Hepatocyte (in vitro differentiated cells): ENCODE measurements at regions not wholly inside any gene's neighbourhood (a gene's known extent, or its start where the extent isn't known, plus 50 kb on each side); places are given as distances from the start of the nearest gene placed in this dataset.
"Not testable (repeated sequence)": the region's sequence is repeated elsewhere in the genome, so short reads cannot be mapped to it uniquely, and the experiment has no call there.

Experiments used
- DNase-seq: peaks from one replicate; pipeline ENCODE4 v3.0.0-alpha.2; 2016; ENCODE audit warnings: low spot score
- H2AFZ ChIP-seq: fragments of 200-600 bp; sonication (generic); 2 replicates; pipeline ENCODE4 v1.6.0; 2016; ENCODE audit warnings: antibody characterized with exemption, mild to moderate bottlenecking
- H3K27ac ChIP-seq: fragments of 200-600 bp; sonication (generic); 2 replicates; pipeline ENCODE4 v1.5.1; 2016; ENCODE audit warnings: mild to moderate bottlenecking
- H3K27me3 ChIP-seq: fragments of 200-600 bp; sonication (generic); 2 replicates; pipeline ENCODE4 v1.6.1; 2016
- H3K36me3 ChIP-seq: fragments of 200-600 bp; sonication (generic); replicated peaks from 2 replicates; pipeline ENCODE4 v1.5.1; 2016; ENCODE audit warnings: low read depth; ENCODE audit not compliant: insufficient read depth
- H3K4me1 ChIP-seq: fragments of 200-600 bp; sonication (generic); 2 replicates; pipeline ENCODE4 v1.5.1; 2016; ENCODE audit warnings: mild to moderate bottlenecking, moderate library complexity; ENCODE audit not compliant: insufficient read depth
- H3K4me2 ChIP-seq: fragments of 200-600 bp; sonication (generic); 2 replicates; pipeline ENCODE4 v1.6.0; 2016
- H3K4me3 ChIP-seq: fragments of 200-600 bp; sonication (generic); 2 replicates; pipeline ENCODE4 v1.5.1; 2016; ENCODE audit warnings: mild to moderate bottlenecking
- H3K79me2 ChIP-seq: fragments of 200-600 bp; sonication (generic); 2 replicates; pipeline ENCODE4 v1.6.0; 2017; ENCODE audit warnings: mild to moderate bottlenecking
- H3K9me2 ChIP-seq: fragments of 200-600 bp; sonication (generic); replicated peaks from 2 replicates; pipeline ENCODE4 v1.6.0; 2017; ENCODE audit warnings: mild to moderate bottlenecking; ENCODE audit not compliant: insufficient read depth
- H3K9me3 ChIP-seq: fragments of 200-600 bp; sonication (generic); 2 replicates; pipeline ENCODE4 v1.5.1; 2016; ENCODE audit warnings: low read depth, mild to moderate bottlenecking
- H4K20me1 ChIP-seq: fragments of 200-600 bp; sonication (generic); 2 replicates; pipeline ENCODE4 v1.6.0; 2016; ENCODE audit warnings: mild to moderate bottlenecking; ENCODE audit not compliant: insufficient read depth, poor library complexity, severe bottlenecking
- EZH2 ChIP-seq: fragments of 200-600 bp; sonication (generic); IDR thresholded peaks from 2 replicates; pipeline ENCODE4 v1.6.1; 2016; ENCODE audit warnings: antibody characterized with exemption, mild to moderate bottlenecking, borderline replicate concordance
- EZH2phosphoT487 ChIP-seq: fragments of 200-600 bp; sonication (generic); IDR thresholded peaks from one replicate; pipeline ENCODE4 v1.6.1; 2018; ENCODE audit warnings: antibody characterized with exemption, mild to moderate bottlenecking, low read depth, moderate library complexity; ENCODE audit not compliant: unreplicated experiment, severe bottlenecking
- WGBS: methylation state at CpG from one replicate; pipeline ENCODE4 v1.1.6; 2016; ENCODE audit warnings: low lambda C conversion rate; ENCODE audit errors: missing lambda C conversion rate; 5-methylcytosine and 5-hydroxymethylcytosine counted together
- TF ChIP-seq, protein P1 (sequence below): fragments of 200-600 bp; sonication (generic); IDR thresholded peaks from 2 replicates; pipeline ENCODE4 v1.5.1; 2016; ENCODE audit warnings: antibody characterized with exemption, mild to moderate bottlenecking; ENCODE audit not compliant: poor library complexity

DNA sequence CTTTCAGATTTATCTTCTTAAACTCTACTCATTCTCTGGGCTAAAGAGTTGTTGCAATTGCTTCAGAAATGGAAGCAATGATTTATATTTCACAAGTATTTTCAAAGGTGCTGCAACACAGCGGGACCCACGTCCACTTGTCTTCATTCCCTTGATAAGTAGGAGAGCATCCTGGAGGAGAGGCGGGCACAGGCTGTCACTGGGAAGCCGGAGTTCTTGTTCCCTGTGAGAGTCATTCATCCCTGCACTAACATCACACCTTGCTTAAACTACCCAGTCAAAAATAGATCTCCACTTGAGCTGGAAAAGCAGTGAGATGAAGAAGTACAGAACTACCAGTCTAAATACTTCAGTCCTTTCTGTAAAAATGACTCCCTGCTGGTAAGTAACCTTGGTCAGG is 160.5 kb upstream of the RASSF8 start:
- H3K4me2 ChIP-seq = no peak overlapping the region
- no peaks in the 10 kb centered on the region for H3K27me3 ChIP-seq
- TF ChIP-seq EZH2 (no peak), EZH2phosphoT487 (no peak)
- TF ChIP-seq, protein P1, sequence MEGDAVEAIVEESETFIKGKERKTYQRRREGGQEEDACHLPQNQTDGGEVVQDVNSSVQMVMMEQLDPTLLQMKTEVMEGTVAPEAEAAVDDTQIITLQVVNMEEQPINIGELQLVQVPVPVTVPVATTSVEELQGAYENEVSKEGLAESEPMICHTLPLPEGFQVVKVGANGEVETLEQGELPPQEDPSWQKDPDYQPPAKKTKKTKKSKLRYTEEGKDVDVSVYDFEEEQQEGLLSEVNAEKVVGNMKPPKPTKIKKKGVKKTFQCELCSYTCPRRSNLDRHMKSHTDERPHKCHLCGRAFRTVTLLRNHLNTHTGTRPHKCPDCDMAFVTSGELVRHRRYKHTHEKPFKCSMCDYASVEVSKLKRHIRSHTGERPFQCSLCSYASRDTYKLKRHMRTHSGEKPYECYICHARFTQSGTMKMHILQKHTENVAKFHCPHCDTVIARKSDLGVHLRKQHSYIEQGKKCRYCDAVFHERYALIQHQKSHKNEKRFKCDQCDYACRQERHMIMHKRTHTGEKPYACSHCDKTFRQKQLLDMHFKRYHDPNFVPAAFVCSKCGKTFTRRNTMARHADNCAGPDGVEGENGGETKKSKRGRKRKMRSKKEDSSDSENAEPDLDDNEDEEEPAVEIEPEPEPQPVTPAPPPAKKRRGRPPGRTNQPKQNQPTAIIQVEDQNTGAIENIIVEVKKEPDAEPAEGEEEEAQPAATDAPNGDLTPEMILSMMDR = no peak
- no peak overlapping the region for H3K27ac ChIP-seq
- no peaks in the 10 kb centered on the region for H3K9me3 ChIP-seq
- no peaks in the 10 kb centered on the region for H3K36me3 ChIP-seq
- WGBS = 92% methylated on average over 4 of the region's 4 CpGs
- H3K4me1 ChIP-seq = no peaks in the 10 kb centered on the region
- no peak overlapping the region for H3K4me3 ChIP-seq
- H4K20me1 ChIP-seq = no peaks in the 10 kb centered on the region
- H3K79me2 ChIP-seq = no peaks in the 10 kb centered on the region
- H2AFZ ChIP-seq = no peak overlapping the region
- no peak for DNase-seq
- H3K9me2 ChIP-seq = no peaks in the 10 kb centered on the region

DNA sequence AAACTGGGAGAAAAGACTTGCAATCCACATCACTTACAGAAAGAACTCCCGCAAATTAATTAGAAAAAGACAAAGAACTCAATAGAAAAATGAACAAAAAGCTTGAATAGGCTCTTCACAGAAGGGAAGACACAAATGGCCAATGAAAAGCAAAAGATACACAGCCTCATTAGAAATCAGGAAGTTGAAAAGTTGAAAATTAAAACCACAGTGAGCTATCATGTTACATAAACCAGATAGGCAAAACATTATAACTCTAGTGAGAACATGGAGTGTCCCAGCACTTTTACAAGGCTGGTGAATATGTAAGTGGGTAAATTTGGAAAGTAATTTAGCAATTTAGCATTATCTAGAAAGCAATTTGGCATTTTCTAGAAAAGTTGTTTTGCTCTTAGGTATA is 158.4 kb upstream of the RASSF8 start:
- H3K9me3 ChIP-seq = no peaks in the 10 kb centered on the region
- TF ChIP-seq EZH2 = no peak
- WGBS = 86% methylated on average over 1 of the region's 1 CpG
- no peak overlapping the region for H3K27ac ChIP-seq
- H3K9me2 ChIP-seq = no peaks in the 10 kb centered on the region
- H3K36me3 ChIP-seq = no peaks in the 10 kb centered on the region
- no peak overlapping the region for H2AFZ ChIP-seq
- no peaks in the 10 kb centered on the region for H4K20me1 ChIP-seq
- H3K4me2 ChIP-seq = no peak overlapping the region
- no peak for DNase-seq
- no peaks in the 10 kb centered on the region for H3K79me2 ChIP-seq
- H3K27me3 ChIP-seq = no peaks in the 10 kb centered on the region
- H3K4me1 ChIP-seq = no peaks in the 10 kb centered on the region
- H3K4me3 ChIP-seq = no peak overlapping the region

DNA sequence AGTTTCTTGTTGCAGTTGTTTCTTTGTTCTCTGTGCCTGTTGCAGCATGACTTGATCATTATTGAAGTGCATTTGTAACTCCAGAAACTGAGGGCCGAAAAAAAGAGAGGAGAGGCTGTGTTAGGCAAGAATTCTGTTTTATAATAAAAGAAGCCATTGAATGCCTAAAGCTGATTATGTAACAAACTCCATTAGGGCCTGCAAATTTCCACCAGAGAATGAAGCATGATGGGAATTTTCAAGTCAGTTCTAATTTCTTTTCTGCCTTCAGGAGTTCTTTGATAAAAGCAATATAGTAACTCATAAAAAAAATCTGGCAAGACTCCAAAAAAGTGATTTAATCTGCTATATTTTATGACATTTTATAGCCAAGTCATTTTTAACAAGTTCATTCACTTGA is 156.7 kb upstream of the RASSF8 start:
- Histone ChIP-seq H3K9me2 (no peaks in the 10 kb centered on the region), H3K4me2 (no peak overlapping the region), H3K36me3 (no peaks in the 10 kb centered on the region), H3K4me3 (no peak overlapping the region), H3K79me2 (no peaks in the 10 kb centered on the region), H3K27ac (no peak overlapping the region), H4K20me1 (no peaks in the 10 kb centered on the region), H3K27me3 (no peaks in the 10 kb centered on the region), H2AFZ (no peak overlapping the region), H3K4me1 (no peaks in the 10 kb centered on the region), H3K9me3 (no peaks in the 10 kb centered on the region)
- no peak for TF ChIP-seq EZH2phosphoT487
- TF ChIP-seq, protein P1 = no peak
- TF ChIP-seq EZH2 = no peak
- no peak for DNase-seq
- WGBS = 79% methylated on average over 1 of the region's 1 CpG

DNA sequence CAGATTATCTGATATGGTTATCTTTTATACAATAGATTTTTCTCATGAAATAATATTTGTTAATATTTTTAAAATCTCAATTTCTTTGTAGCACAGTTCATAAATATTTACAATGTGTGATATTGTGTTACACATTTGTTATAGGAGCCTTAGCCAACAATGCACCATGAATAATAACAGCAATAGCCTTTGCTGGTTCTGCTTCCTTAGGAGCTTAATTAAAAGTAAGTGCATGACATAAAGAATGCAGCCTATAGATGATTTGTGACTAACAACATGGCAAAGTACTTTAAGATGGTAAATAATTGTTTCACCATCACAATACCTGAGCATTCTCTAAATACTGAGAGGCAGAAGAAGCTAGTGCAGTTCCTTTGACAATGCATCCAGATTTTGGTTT is 156.3 kb upstream of the RASSF8 start:
- Histone ChIP-seq H3K27ac (no peak overlapping the region), H2AFZ (no peak overlapping the region), H3K9me2 (no peaks in the 10 kb centered on the region), H3K27me3 (no peaks in the 10 kb centered on the region), H3K36me3 (no peaks in the 10 kb centered on the region), H3K4me3 (no peak overlapping the region), H3K9me3 (no peaks in the 10 kb centered on the region), H4K20me1 (no peaks in the 10 kb centered on the region), H3K4me1 (no peaks in the 10 kb centered on the region), H3K79me2 (no peaks in the 10 kb centered on the region), H3K4me2 (no peak overlapping the region)
- DNase-seq = no peak
- TF ChIP-seq EZH2phosphoT487 (no peak), EZH2 (no peak)
- TF ChIP-seq, protein P1 = no peak

DNA sequence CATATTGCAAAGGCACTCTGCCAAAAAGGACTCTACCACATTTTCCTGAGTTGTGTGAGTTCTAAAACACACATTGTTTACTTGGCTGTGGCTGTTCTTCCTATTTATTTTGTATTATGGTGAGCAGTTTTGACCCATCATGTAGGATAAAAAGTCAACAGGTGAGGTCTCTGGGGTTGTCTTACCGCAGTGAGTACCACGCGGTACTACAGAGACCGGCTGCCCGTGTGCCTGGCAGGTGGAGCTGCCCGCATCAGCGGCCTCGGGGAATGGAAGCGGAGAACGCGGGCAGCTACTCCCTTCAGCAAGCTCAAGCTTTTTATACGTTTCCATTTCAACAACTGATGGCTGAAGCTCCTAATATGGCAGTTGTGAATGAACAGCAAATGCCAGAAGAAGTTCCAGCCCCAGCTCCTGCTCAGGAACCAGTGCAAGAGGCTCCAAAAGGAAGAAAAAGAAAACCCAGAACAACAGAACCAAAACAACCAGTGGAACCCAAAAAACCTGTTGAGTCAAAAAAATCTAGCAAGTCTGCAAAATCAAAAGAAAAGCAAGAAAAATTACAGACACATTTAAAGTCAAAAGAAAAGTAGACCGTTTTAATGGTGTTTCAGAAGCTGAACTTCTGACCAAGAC is 155.3 kb upstream of the RASSF8 start:
- H3K27ac ChIP-seq, H3K4me1 ChIP-seq, H3K27me3 ChIP-seq, H2AFZ ChIP-seq, H3K4me2 ChIP-seq, H3K36me3 ChIP-seq, DNase-seq, H3K4me3 ChIP-seq, H3K9me3 ChIP-seq, H4K20me1 ChIP-seq, H3K9me2 ChIP-seq, H3K79me2 ChIP-seq: not testable (repeated sequence)
- WGBS = 96% methylated on average over 13 of the region's 13 CpGs

DNA sequence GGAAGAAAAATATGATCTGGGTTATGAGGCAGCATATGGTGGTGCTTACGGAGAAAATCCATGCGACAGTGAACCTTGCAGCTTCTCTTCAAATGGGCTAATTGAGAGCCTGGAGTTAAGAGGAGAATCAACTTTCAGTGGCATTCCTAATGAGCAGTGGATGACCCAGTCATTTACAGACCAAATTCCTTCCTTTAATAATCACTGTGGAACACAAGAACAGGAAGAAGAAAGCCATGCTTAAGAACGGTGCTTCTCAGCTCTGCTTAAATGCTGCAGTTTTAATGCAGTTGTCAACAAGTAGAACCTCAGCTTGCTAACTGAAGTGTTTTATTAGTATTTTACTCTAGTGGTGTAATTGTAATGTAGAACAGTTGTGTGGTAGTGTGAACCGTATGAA is 154.2 kb upstream of the RASSF8 start:
- 70% methylated on average over 4 of the region's 4 CpGs for WGBS
- H3K36me3 ChIP-seq, H3K9me2 ChIP-seq, H3K4me2 ChIP-seq, H4K20me1 ChIP-seq, H3K9me3 ChIP-seq, H2AFZ ChIP-seq, H3K27me3 ChIP-seq, H3K4me3 ChIP-seq, H3K4me1 ChIP-seq, DNase-seq, H3K79me2 ChIP-seq, H3K27ac ChIP-seq: not testable (repeated sequence)
